ENCODE measurements at regions not wholly inside any gene's neighbourhood (a gene's known extent, or its start where the extent isn't known, plus 50 kb on each side); places are given as distances from the start of the nearest gene placed in this dataset.
"Not testable (repeated sequence)": the region's sequence is repeated elsewhere in the genome, so short reads cannot be mapped to it uniquely, and the experiment has no call there.

DNA sequence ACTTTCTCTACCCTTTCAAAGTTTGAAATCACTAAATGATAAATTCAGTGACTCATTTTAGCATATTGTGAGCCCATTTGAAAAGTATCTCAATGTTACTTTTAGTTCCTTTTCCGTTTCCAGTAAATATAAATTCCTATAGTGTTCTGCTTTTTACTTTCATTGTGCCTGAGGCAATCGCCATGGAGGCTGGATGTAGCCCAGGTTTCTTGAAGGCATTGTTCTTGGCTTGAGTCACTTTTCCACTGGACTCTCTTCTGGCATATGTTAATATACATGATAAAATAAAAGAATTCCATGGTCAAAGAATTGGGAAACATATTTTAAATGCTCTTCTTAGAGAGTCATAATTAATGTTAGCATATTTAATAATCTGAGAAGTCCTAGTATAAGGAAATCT lies 327.0 kb downstream of the IZUMO3 start:
- Mint-ChIP-seq H3K4me1 (no peaks in the 10 kb centered on the region), H3K9me3 (peaks cover 0 to 30% (median 20%) of the 10 kb centered on the region in 5 donors), H3K36me3 (no peaks in the 10 kb centered on the region), H3K27ac (no peak overlapping the region), H3K4me3 (no peak overlapping the region), H3K27me3 (no peaks in the 10 kb centered on the region)
- no peak overlapping the region for H3K4me3 ChIP-seq (ENCODE audit: low read length)
- no peaks in the 10 kb centered on the region for H3K27me3 ChIP-seq (ENCODE audit: insufficient read depth, low read length, poor library complexity, severe bottlenecking)
- no peaks in the 10 kb centered on the region for H3K36me3 ChIP-seq (ENCODE audit: insufficient read depth, low read length)
- no peak for DNase-seq
- no peaks in the 10 kb centered on the region for H3K4me1 ChIP-seq (ENCODE audit: insufficient read depth, low read length)
- no peaks in the 10 kb centered on the region for H3K9me3 ChIP-seq (ENCODE audit: low read length)
- H3K27ac ChIP-seq (ENCODE audit: low read depth, low read length) = no peak overlapping the region
- ChIA-PET CTCF (no interaction called here), POLR2A (no interaction called here)

DNA sequence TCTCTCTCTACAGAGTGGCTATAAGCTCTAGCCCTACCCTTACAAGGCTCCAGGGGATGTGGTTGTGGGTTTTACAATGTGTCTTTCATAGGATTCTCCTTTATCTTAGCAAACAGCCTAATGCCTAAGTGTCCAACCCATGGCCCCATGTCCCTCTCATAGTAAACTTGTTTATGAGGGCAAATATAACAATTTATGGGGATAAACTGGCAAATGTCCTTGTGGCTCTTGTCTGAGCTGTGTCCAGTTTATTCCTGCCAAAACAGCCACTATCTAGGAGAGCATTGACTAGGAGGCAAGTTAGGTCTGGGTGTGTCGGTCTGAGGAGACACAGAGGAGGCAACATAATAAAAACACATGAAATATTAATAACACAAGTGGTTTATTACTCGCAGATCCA lies 335.1 kb downstream of the IZUMO3 start:
- H3K4me1 Mint-ChIP-seq = no peaks in the 10 kb centered on the region
- no peak overlapping the region for H3K4me3 Mint-ChIP-seq
- POLR2A ChIA-PET = no interaction called here
- H3K4me3 ChIP-seq (ENCODE audit: low read length) = no peak overlapping the region
- no peak overlapping the region for H3K27ac ChIP-seq (ENCODE audit: low read depth, low read length)
- H3K36me3 ChIP-seq (ENCODE audit: insufficient read depth, low read length) = no peaks in the 10 kb centered on the region
- H3K27me3 ChIP-seq (ENCODE audit: insufficient read depth, low read length, poor library complexity, severe bottlenecking) = no peaks in the 10 kb centered on the region
- H3K9me3 ChIP-seq (ENCODE audit: low read length) = no peaks in the 10 kb centered on the region
- no peak overlapping the region for H3K27ac Mint-ChIP-seq
- H3K27me3 Mint-ChIP-seq = no peaks in the 10 kb centered on the region
- H3K36me3 Mint-ChIP-seq = no peaks in the 10 kb centered on the region
- peaks cover 1 to 44% (median 20%) of the 10 kb centered on the region in 5 donors for H3K9me3 Mint-ChIP-seq
- no peak for DNase-seq
- H3K4me1 ChIP-seq (ENCODE audit: insufficient read depth, low read length) = no peaks in the 10 kb centered on the region
- CTCF ChIA-PET = no interaction called here

DNA sequence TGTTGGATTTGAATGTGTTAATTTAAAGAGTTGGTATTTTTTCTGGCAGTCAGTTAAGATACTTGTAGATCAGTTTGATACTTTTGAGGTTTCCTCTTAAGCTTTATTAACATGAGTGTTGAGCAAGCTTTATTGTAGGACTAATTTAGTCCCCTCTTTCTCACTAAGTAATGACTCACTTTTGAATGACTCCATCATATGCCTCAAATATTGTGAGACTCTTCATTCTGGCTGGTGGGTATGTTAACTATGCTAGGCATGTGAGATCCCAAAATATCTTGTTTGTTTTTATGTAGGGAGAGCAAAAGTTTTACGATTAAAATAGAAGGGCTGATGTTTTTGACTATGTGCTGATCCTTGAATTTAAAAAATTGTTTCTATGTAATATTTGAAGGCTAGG lies 355.7 kb downstream of the IZUMO3 start:
- Mint-ChIP-seq H3K27ac (no peak overlapping the region), H3K4me3 (no peak overlapping the region), H3K27me3 (no peaks in the 10 kb centered on the region), H3K36me3 (peaks cover 0 to 1% (median 0%) of the 10 kb centered on the region in 3 donors), H3K9me3 (peaks cover 9 to 46% (median 36%) of the 10 kb centered on the region in 5 donors), H3K4me1 (no peaks in the 10 kb centered on the region)
- POLR2A ChIA-PET = no interaction called here
- Histone ChIP-seq H3K36me3 (ENCODE audit: insufficient read depth, low read length) (no peaks in the 10 kb centered on the region), H3K4me1 (ENCODE audit: insufficient read depth, low read length) (no peaks in the 10 kb centered on the region), H3K27me3 (ENCODE audit: insufficient read depth, low read length, poor library complexity, severe bottlenecking) (no peaks in the 10 kb centered on the region), H3K27ac (ENCODE audit: low read depth, low read length) (no peak overlapping the region), H3K4me3 (ENCODE audit: low read length) (no peak overlapping the region), H3K9me3 (ENCODE audit: low read length) (no peaks in the 10 kb centered on the region)
- CTCF ChIA-PET = no interaction called here
- no peak for DNase-seq

DNA sequence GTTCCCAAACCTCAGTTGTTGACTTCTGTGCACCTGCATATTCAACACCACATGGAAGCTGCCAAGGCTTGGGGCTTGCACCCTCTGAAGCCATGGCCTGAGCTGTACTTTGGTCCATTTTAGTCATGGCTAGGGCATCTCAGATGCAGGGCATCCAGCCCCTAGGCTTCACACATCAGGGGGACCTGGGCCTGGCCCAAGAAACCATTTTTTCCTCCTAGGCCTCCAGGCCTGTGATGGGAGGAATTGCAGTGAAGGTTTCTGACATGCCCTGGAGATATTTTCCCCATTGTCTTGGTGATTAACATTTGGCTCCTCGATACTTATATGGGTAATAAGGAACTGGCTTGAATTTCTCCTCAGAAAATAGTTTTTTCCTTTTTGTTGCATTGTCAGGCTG lies 354.5 kb upstream of the ELAVL2 start:
- H3K4me1 ChIP-seq (ENCODE audit: insufficient read depth, low read length); H3K27me3 Mint-ChIP-seq; H3K4me3 ChIP-seq (ENCODE audit: low read length); H3K27ac ChIP-seq (ENCODE audit: low read depth, low read length); POLR2A ChIA-PET; H3K4me3 Mint-ChIP-seq; H3K36me3 Mint-ChIP-seq; H3K27ac Mint-ChIP-seq; CTCF ChIA-PET; H3K36me3 ChIP-seq (ENCODE audit: insufficient read depth, low read length); H3K9me3 ChIP-seq (ENCODE audit: low read length); H3K4me1 Mint-ChIP-seq; DNase-seq; H3K27me3 ChIP-seq (ENCODE audit: insufficient read depth, low read length, poor library complexity, severe bottlenecking): not testable (repeated sequence)
- peaks cover 19 to 44% (median 36%) of the 10 kb centered on the region in 5 donors for H3K9me3 Mint-ChIP-seq

DNA sequence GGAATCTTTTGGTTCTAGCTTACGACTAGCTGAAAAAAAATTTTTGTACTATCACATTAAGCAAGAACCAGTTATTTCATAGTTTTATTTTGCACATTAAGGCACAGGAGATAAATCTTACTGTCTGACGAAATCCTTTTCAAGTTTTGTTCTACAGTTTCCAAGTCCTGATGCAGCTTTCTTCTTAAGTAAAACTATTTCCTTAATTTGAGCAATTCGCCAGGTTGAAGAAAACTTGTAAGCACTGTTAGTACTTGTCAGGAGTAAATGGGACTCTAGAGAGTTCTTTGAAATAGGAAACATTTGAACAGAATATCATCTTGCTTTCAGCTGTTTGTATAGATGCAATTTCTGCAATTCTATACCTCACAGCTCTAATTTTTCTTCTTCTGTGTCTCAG lies 318.8 kb upstream of the ELAVL2 start:
- Mint-ChIP-seq H3K4me3 (no peak overlapping the region), H3K4me1 (no peaks in the 10 kb centered on the region), H3K36me3 (no peaks in the 10 kb centered on the region), H3K27ac (no peak overlapping the region), H3K27me3 (no peaks in the 10 kb centered on the region), H3K9me3 (peaks cover 3 to 25% (median 14%) of the 10 kb centered on the region in 5 donors)
- H3K27me3 ChIP-seq (ENCODE audit: insufficient read depth, low read length, poor library complexity, severe bottlenecking) = no peaks in the 10 kb centered on the region
- H3K9me3 ChIP-seq (ENCODE audit: low read length) = no peaks in the 10 kb centered on the region
- H3K4me3 ChIP-seq (ENCODE audit: low read length) = no peak overlapping the region
- H3K27ac ChIP-seq (ENCODE audit: low read depth, low read length) = no peak overlapping the region
- H3K36me3 ChIP-seq (ENCODE audit: insufficient read depth, low read length) = no peaks in the 10 kb centered on the region
- ChIA-PET CTCF (no interaction called here), POLR2A (no interaction called here)
- no peaks in the 10 kb centered on the region for H3K4me1 ChIP-seq (ENCODE audit: insufficient read depth, low read length)
- DNase-seq = no peak

DNA sequence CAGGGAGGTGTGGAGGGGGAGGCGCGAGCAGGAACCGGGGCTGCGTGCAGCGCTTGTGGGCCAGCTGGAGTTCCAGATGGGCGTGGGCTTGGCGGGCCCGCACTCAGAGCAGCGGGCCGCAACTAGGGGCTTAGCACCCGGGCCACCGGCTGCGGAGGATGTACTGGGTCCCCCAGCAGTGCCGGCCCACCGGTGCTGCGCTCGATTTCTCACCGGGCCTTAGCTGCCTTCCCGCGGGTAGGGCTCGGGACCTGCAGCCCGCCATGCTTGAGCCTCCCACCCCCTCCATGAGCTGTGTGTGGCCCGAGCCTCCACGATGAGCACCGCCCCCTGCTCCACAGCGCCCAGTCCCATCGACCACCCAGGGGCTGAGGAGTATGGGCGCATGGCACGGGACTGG lies 309.0 kb upstream of the ELAVL2 start:
- CTCF ChIA-PET; H3K27ac Mint-ChIP-seq; H3K27ac ChIP-seq (ENCODE audit: low read depth, low read length); POLR2A ChIA-PET; H3K4me3 ChIP-seq (ENCODE audit: low read length); H3K9me3 ChIP-seq (ENCODE audit: low read length); H3K27me3 ChIP-seq (ENCODE audit: insufficient read depth, low read length, poor library complexity, severe bottlenecking); H3K27me3 Mint-ChIP-seq; H3K4me3 Mint-ChIP-seq; H3K4me1 Mint-ChIP-seq; H3K4me1 ChIP-seq (ENCODE audit: insufficient read depth, low read length); H3K36me3 Mint-ChIP-seq; H3K36me3 ChIP-seq (ENCODE audit: insufficient read depth, low read length): not testable (repeated sequence)
- peaks cover 8 to 23% (median 9%) of the 10 kb centered on the region in 5 donors for H3K9me3 Mint-ChIP-seq
- peak in 1 of 5 donors; percentile 34 for DNase-seq

DNA sequence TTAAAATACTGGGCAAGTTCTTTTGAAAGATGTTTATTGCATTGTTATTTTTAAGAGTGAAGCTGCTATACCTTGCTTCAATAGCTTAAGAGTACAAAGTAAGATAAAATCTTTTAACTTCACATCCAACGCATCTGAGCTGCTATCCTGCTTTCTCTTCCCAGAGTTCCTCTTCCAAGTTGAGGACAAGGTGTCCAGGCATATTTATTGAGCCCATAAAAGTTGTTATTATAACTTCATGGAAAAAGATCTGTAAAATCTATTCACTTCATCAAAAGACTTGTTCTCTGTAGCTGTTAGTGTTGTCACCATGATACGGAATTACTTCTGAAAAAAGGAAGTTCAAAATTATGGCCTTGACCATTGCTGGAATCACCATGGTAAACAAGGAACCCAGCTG lies 306.2 kb upstream of the ELAVL2 start:
- no peaks in the 10 kb centered on the region for H3K27me3 Mint-ChIP-seq
- H3K36me3 Mint-ChIP-seq = no peaks in the 10 kb centered on the region
- Histone ChIP-seq H3K4me3 (ENCODE audit: low read length) (no peak overlapping the region), H3K27ac (ENCODE audit: low read depth, low read length) (no peak overlapping the region), H3K36me3 (ENCODE audit: insufficient read depth, low read length) (no peaks in the 10 kb centered on the region), H3K4me1 (ENCODE audit: insufficient read depth, low read length) (no peaks in the 10 kb centered on the region), H3K27me3 (ENCODE audit: insufficient read depth, low read length, poor library complexity, severe bottlenecking) (no peaks in the 10 kb centered on the region), H3K9me3 (ENCODE audit: low read length) (no peaks in the 10 kb centered on the region)
- CTCF ChIA-PET = interaction anchor here (1.2 kb wide), 1 partner anchor 11 kb away, joined by 3 read pairs; no protein-coding TSS in a partner anchor
- no peak overlapping the region for H3K4me3 Mint-ChIP-seq
- no peak for DNase-seq
- POLR2A ChIA-PET = no interaction called here
- peaks cover 5 to 24% (median 16%) of the 10 kb centered on the region in 5 donors for H3K9me3 Mint-ChIP-seq
- H3K27ac Mint-ChIP-seq = peak overlapping the region in 1 of 8 donors; percentile 55
- no peaks in the 10 kb centered on the region for H3K4me1 Mint-ChIP-seq

DNA sequence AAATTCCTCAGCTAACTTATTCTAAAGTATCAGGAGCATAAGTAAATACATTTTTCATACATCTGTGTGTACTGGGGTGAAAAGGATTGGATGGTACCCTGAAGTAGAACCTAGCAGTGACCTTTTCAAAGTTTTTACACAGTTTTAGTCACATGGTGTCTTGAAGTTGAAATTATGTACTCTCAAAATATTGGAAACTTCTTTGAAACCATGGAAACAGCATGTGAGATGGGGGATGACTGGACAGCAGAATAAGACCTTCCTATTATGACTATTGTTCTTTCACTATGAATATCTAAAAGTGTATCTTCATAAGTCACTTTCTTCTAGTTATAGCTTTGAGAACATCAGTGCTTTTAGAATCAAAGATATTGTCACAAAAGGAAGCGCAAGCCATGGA lies 301.5 kb upstream of the ELAVL2 start:
- Mint-ChIP-seq H3K27me3 (no peaks in the 10 kb centered on the region), H3K27ac (no peak overlapping the region), H3K4me3 (no peak overlapping the region), H3K9me3 (peaks cover 6 to 41% (median 16%) of the 10 kb centered on the region in 5 donors), H3K4me1 (no peaks in the 10 kb centered on the region), H3K36me3 (no peaks in the 10 kb centered on the region)
- Histone ChIP-seq H3K27me3 (ENCODE audit: insufficient read depth, low read length, poor library complexity, severe bottlenecking) (no peaks in the 10 kb centered on the region), H3K9me3 (ENCODE audit: low read length) (no peaks in the 10 kb centered on the region), H3K27ac (ENCODE audit: low read depth, low read length) (no peak overlapping the region), H3K36me3 (ENCODE audit: insufficient read depth, low read length) (no peaks in the 10 kb centered on the region), H3K4me1 (ENCODE audit: insufficient read depth, low read length) (no peaks in the 10 kb centered on the region), H3K4me3 (ENCODE audit: low read length) (no peak overlapping the region)
- ChIA-PET POLR2A (no interaction called here), CTCF (no interaction called here)
- DNase-seq = no peak

DNA sequence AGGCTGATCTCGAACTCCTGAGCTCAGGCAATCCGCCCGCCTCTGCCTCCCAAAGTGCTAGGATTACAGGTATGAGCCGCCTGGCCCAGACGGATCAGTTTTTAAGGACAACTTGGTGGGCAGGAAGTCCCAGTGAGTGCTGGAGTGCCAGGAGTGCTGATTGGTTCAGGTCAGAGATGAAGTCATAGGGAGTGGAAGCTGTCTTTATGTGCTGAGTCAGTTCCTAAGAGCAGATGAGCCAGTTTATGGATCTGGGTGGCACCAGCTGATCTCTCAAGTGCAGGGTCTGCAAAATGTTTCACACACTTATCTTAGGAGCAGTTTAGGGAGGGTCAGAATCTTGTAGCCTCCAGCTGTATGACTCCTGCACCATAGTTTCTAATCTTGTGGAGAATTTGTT lies 292.1 kb upstream of the ELAVL2 start:
- Histone ChIP-seq H3K9me3 (ENCODE audit: low read length) (no peaks in the 10 kb centered on the region), H3K27ac (ENCODE audit: low read depth, low read length) (no peak overlapping the region), H3K4me3 (ENCODE audit: low read length) (no peak overlapping the region), H3K36me3 (ENCODE audit: insufficient read depth, low read length) (no peaks in the 10 kb centered on the region), H3K27me3 (ENCODE audit: insufficient read depth, low read length, poor library complexity, severe bottlenecking) (no peaks in the 10 kb centered on the region), H3K4me1 (ENCODE audit: insufficient read depth, low read length) (no peaks in the 10 kb centered on the region)
- H3K27me3 Mint-ChIP-seq = no peaks in the 10 kb centered on the region
- no peak for DNase-seq
- H3K27ac Mint-ChIP-seq = no peak overlapping the region
- no peaks in the 10 kb centered on the region for H3K4me1 Mint-ChIP-seq
- no peaks in the 10 kb centered on the region for H3K36me3 Mint-ChIP-seq
- ChIA-PET POLR2A (no interaction called here), CTCF (no interaction called here)
- H3K4me3 Mint-ChIP-seq = no peak overlapping the region
- H3K9me3 Mint-ChIP-seq = peaks cover 2 to 27% (median 15%) of the 10 kb centered on the region in 5 donors

Measured in CD8-positive, alpha-beta memory T cell (primary cell).